DND-41 (cell line): ENCODE measurements at regions not wholly inside any gene's neighbourhood (a gene's known extent, or its start where the extent isn't known, plus 50 kb on each side); places are given as distances from the start of the nearest gene placed in this dataset.

Experiments used
- EZH2 ChIP-seq: IDR thresholded peaks from 3 replicates; pipeline ENCODE4 v1.6.1; 2012; ENCODE audit warnings: borderline replicate concordance, low read depth, mild to moderate bottlenecking, moderate library complexity, low read length, inconsistent platforms; ENCODE audit not compliant: severe bottlenecking
- TF ChIP-seq, protein P1 (sequence below): IDR thresholded peaks from 2 replicates; pipeline ENCODE4 v1.5.1; 2012; ENCODE audit warnings: borderline replicate concordance, low read length, moderate library complexity, mild to moderate bottlenecking; ENCODE audit not compliant: poor library complexity, severe bottlenecking; ENCODE audit errors: extremely low read depth

DNA sequence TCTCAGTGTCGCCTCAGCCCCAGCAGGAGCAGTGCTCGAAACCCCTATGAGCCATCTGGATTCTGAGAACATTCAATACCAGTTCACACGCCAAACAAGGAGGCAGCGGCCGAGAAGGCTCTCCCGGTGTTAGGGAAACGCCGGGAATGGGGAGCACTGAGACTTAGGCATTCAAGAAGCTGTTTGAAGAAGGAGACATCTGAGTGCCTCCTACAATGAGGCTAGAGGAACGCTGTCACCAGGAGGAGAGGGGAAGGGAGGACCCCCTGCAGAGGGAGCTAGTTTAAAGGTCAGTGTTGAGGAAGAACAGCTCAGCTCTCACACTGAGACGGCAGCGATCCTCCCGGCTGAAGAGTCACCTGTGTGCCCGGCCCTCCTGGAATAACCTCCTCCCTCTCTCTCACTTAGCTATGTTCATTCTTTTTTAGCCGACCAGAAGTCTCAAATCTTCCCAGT lies 69.9 kb downstream of the SERPINA3 start:
- TF ChIP-seq, protein P1, sequence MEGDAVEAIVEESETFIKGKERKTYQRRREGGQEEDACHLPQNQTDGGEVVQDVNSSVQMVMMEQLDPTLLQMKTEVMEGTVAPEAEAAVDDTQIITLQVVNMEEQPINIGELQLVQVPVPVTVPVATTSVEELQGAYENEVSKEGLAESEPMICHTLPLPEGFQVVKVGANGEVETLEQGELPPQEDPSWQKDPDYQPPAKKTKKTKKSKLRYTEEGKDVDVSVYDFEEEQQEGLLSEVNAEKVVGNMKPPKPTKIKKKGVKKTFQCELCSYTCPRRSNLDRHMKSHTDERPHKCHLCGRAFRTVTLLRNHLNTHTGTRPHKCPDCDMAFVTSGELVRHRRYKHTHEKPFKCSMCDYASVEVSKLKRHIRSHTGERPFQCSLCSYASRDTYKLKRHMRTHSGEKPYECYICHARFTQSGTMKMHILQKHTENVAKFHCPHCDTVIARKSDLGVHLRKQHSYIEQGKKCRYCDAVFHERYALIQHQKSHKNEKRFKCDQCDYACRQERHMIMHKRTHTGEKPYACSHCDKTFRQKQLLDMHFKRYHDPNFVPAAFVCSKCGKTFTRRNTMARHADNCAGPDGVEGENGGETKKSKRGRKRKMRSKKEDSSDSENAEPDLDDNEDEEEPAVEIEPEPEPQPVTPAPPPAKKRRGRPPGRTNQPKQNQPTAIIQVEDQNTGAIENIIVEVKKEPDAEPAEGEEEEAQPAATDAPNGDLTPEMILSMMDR: no peak
- TF ChIP-seq EZH2: no peak
